HuH-7.5 (cell line): ENCODE measurements at regions not wholly inside any gene's neighbourhood (a gene's known extent, or its start where the extent isn't known, plus 50 kb on each side); places are given as distances from the start of the nearest gene placed in this dataset.

Source experiments
- DNase-seq: peaks from one replicate; pipeline ENCODE4 v3.0.0; 2011; ENCODE audit warnings: low spot score

GRCh38 chr4:138851391-138852335, 163.9 kb upstream of the NOCT start:
- DNase-seq: no peak

- no peak for DNase-seq
Observed at GRCh38 chr4:138845664-138846063, 169.9 kb upstream of the NOCT start.

GRCh38 chr4:138845054-138845453, 170.5 kb upstream of the NOCT start:
- DNase-seq: no peak

GRCh38 chr4:138843616-138844015, 172.0 kb upstream of the NOCT start:
- no peak for DNase-seq

GRCh38 chr4:138841343-138841742, 174.2 kb upstream of the NOCT start:
- no peak for DNase-seq

GRCh38 chr4:138838251-138838650, 177.3 kb upstream of the NOCT start:
- DNase-seq: no peak

GRCh38 chr4:138835832-138836533, 179.6 kb upstream of the NOCT start:
- DNase-seq: no peak

- no peak for DNase-seq
Observed at GRCh38 chr4:138833974-138834373, 181.6 kb upstream of the NOCT start.

- no peak for DNase-seq
Observed at GRCh38 chr4:138832563-138832962, 183.0 kb upstream of the NOCT start.

- no peak for DNase-seq
Observed at GRCh38 chr4:138831948-138832347, 183.6 kb upstream of the NOCT start.

GRCh38 chr4:138828926-138829325, 186.7 kb upstream of the NOCT start:
- DNase-seq: no peak

GRCh38 chr4:138826754-138827153, 188.8 kb upstream of the NOCT start:
- DNase-seq: no peak

- DNase-seq: no peak
Observed at GRCh38 chr4:138826322-138826721, 189.3 kb upstream of the NOCT start.

GRCh38 chr4:138821331-138821730, 194.2 kb upstream of the NOCT start:
- no peak for DNase-seq

- no peak for DNase-seq
Observed at GRCh38 chr4:138816875-138817274, 198.7 kb upstream of the NOCT start.

GRCh38 chr4:138815811-138816210, 199.8 kb upstream of the NOCT start:
- no peak for DNase-seq

- no peak for DNase-seq
Observed at GRCh38 chr4:138805736-138806135, 209.8 kb upstream of the NOCT start.

GRCh38 chr4:138804711-138805110, 210.9 kb upstream of the NOCT start:
- DNase-seq: no peak

- no peak for DNase-seq
Observed at GRCh38 chr4:138803051-138803450, 212.5 kb upstream of the NOCT start.

GRCh38 chr4:138802499-138802898, 213.1 kb upstream of the NOCT start:
- no peak for DNase-seq

GRCh38 chr4:138800421-138800820, 215.2 kb upstream of the NOCT start:
- DNase-seq: no peak

GRCh38 chr4:138798404-138798803, 217.2 kb upstream of the NOCT start:
- DNase-seq: no peak

GRCh38 chr4:138797646-138798045, 217.9 kb upstream of the NOCT start:
- DNase-seq: no peak
